Esophagus squamous epithelium (tissue), 5 donors: ENCODE measurements at regions not wholly inside any gene's neighbourhood (a gene's known extent, or its start where the extent isn't known, plus 50 kb on each side); places are given as distances from the start of the nearest gene placed in this dataset.

Source experiments
- DNase-seq: peaks from one replicate; lab custom pipeline; 2025; lab: John Stamatoyannopoulos, UW
- H3K27ac ChIP-seq, 4 donors: fragments of 200-600 bp; sonication (generic); one replicate each; pipeline ENCODE4 v1.5.1; 2016 to 2019; ENCODE audit warnings: mild to moderate bottlenecking in 1 of 4
- H3K27me3 ChIP-seq, 4 donors: fragments of 200-600 bp; sonication (generic); 1 replicate in 3 of 4; 2 replicates in 1 of 4; pipeline versions ENCODE4 v1.5.1 to v1.6.0; 2017 to 2021; ENCODE audit warnings: antibody characterized with exemption in 1 of 4
- H3K36me3 ChIP-seq, 3 donors: fragments of 200-600 bp; sonication (generic); one replicate each; pipeline ENCODE4 v1.5.1; 2016 to 2019
- H3K4me1 ChIP-seq, 3 donors: fragments of 200-600 bp; sonication (generic); one replicate each; pipeline ENCODE4 v1.5.1; 2017 to 2019
- H3K4me3 ChIP-seq, 4 donors: fragments of 200-600 bp; sonication (generic); 1 replicate in 3 of 4; 2 replicates in 1 of 4; pipeline ENCODE4 v1.5.1; 2016 to 2019; ENCODE audit warnings: mild to moderate bottlenecking in 2 of 4, moderate library complexity in 1 of 4
- H3K9me3 ChIP-seq, 3 donors: fragments of 200-600 bp; sonication (generic); one replicate each; pipeline ENCODE4 v1.5.1; 2016 to 2019
- CTCF ChIP-seq, 6 experiments: fragments of 450-650 bp in 4 of 6; fragments of 200-600 bp in 2 of 6; sonication (generic) in 2 of 6; IDR thresholded peaks; one replicate each; pipeline ENCODE4 v1.5.1; 2016 to 2019; ENCODE audit warnings: antibody characterized with exemption in 6 of 6, mild to moderate bottlenecking in 4 of 6, moderate library complexity in 4 of 6
- POLR2A ChIP-seq, 4 donors: fragments of 450-650 bp; IDR thresholded peaks; one replicate each; pipeline ENCODE4 v1.6.1; 2017; ENCODE audit warnings: antibody characterized with exemption in 4 of 4, mild to moderate bottlenecking in 4 of 4, moderate library complexity in 3 of 4
- WGBS, 2 donors: methylation state at CpG; one replicate each; pipeline ENCODE4 v1.1.5; 2018; 5-methylcytosine and 5-hydroxymethylcytosine counted together
- intact Hi-C: fragments of 100-400 bp; cut with DNase I; formaldehyde crosslinking; loops from one replicate; pipeline ENCODE4 v1.15.0; 2022
- donor health status: DM: yes; HTN: yes; CAD: no.

DNA sequence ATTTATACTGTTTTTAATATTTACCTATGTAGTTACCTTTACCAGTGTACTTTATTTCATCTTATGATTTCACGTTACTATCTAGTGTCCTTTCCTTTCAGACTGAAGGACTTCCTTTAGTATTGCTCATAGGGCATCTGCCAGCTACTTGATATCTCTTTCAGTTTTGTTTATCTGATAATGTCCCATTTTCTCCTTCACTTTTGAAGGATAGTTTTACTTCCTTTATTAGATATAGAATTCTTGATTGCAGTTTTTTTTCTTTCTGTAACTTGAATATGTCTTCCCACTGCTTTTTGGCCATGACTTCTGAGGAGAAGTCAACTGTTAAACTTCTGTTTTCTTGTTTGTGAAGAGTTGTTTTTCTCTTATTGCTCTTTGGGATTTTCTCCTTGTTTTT lies 69.4 kb upstream of the MAGED1 start:
- H3K4me3 ChIP-seq, result no peak overlapping the region
- no peaks in the 10 kb centered on the region for H3K9me3 ChIP-seq
- no peaks in the 10 kb centered on the region for H3K27me3 ChIP-seq
- H3K4me1 ChIP-seq, result no peaks in the 10 kb centered on the region
- TF ChIP-seq CTCF (IDR thresholded peaks at IDR 0.05), result no peak
- WGBS, 2 donors, result 59 to 71% methylated on average over 1 of the region's 1 CpG
- no peak for DNase-seq
- intact Hi-C loops, result no loop called here
- H3K36me3 ChIP-seq, result no peaks in the 10 kb centered on the region
- no peak overlapping the region for H3K27ac ChIP-seq

DNA sequence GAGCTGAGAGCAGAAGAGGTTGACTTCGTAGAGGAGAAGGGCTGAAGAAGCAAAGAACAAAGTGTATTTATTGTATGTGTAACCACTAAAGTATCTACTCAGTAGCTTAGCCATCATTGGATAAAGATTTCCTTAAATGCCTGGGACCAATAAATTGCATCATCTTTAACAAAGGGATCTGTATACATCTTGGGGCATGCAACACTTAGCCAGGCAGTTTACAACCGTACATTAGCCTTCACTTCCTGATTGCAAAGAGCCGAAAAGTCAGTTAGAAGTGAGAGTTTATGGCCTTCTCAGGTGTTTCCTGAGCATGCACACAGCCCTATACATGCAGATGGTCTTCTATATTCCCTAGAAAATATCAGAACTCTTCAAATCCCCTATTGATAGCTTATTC lies 68.0 kb upstream of the MAGED1 start:
- TF ChIP-seq CTCF (IDR thresholded peaks at IDR 0.05) (no peak), POLR2A (IDR thresholded peaks at IDR 0.05) (no peak)
- Histone ChIP-seq H3K4me1 (no peaks in the 10 kb centered on the region), H3K36me3 (no peaks in the 10 kb centered on the region), H3K27ac (no peak overlapping the region), H3K4me3 (no peak overlapping the region), H3K9me3 (no peaks in the 10 kb centered on the region), H3K27me3 (no peaks in the 10 kb centered on the region)
- DNase-seq, result no peak
- WGBS, 2 donors, result 73 to 79% methylated on average over 3 of the region's 3 CpGs
- intact Hi-C loops, result no loop called here

- no peak for TF ChIP-seq POLR2A (IDR thresholded peaks at IDR 0.05)
- no peak for TF ChIP-seq CTCF (IDR thresholded peaks at IDR 0.05)
- H3K27ac ChIP-seq, result no peak overlapping the region
- DNase-seq, result no peak
- no peaks in the 10 kb centered on the region for H3K4me1 ChIP-seq
- intact Hi-C loops, result no loop called here
- no peaks in the 10 kb centered on the region for H3K27me3 ChIP-seq
- H3K36me3 ChIP-seq, result no peaks in the 10 kb centered on the region
- 63 to 67% methylated on average over 1 of the region's 1 CpG for whole genome bisulfite sequencing, 2 donors
- no peaks in the 10 kb centered on the region for H3K9me3 ChIP-seq
- H3K4me3 ChIP-seq, result no peak overlapping the region
Observed at GRCh38 chrX:51834076-51834475, 59.3 kb upstream of the MAGED1 start.

GRCh38 chrX:51836823-51837222 lies 56.6 kb upstream of the MAGED1 start:
- H3K27ac ChIP-seq, result no peak overlapping the region
- H3K4me1 ChIP-seq, result no peaks in the 10 kb centered on the region
- H3K36me3 ChIP-seq, result no peaks in the 10 kb centered on the region
- no peaks in the 10 kb centered on the region for H3K9me3 ChIP-seq
- intact Hi-C loops, result no loop called here
- H3K27me3 ChIP-seq, result no peaks in the 10 kb centered on the region
- no peak overlapping the region for H3K4me3 ChIP-seq
- TF ChIP-seq POLR2A (IDR thresholded peaks at IDR 0.05), result no peak
- no peak for TF ChIP-seq CTCF (IDR thresholded peaks at IDR 0.05)
- 72 to 93% methylated on average over 1 to 5 of the region's 5 CpGs for WGBS, 2 donors
- DNase-seq, result no peak

DNA sequence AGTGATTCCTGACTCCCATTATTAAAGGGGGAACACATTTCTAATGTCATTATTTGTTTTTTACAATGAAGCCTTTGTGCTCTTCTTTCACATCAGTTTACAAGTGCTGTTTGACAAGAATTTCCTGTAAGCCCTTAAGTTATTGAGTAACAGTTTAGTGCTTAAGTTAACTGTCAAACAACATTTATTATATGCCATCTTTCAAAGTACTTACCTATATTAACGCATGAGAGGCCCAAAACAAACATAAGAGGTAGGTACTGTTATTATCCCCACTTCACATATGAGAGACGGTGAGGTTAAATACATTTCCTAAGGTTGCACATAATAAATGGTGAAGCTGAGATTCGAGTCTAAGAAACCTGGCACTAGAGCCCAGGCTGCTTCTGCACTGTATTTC lies 56.0 kb upstream of the MAGED1 start:
- 52 to 67% methylated on average over 2 to 3 of the region's 3 CpGs for WGBS, 2 donors
- TF ChIP-seq POLR2A (IDR thresholded peaks at IDR 0.05), result no peak
- no peak for TF ChIP-seq CTCF (IDR thresholded peaks at IDR 0.05)
- Histone ChIP-seq H3K27me3 (no peaks in the 10 kb centered on the region), H3K27ac (no peak overlapping the region), H3K4me1 (no peaks in the 10 kb centered on the region), H3K36me3 (no peaks in the 10 kb centered on the region), H3K4me3 (no peak overlapping the region), H3K9me3 (no peaks in the 10 kb centered on the region)
- DNase-seq, result no peak
- intact Hi-C loops, result no loop called here
